HG03139 (cell line): ENCODE measurements at regions not wholly inside any gene's neighbourhood (a gene's known extent, or its start where the extent isn't known, plus 50 kb on each side); places are given as distances from the start of the nearest gene placed in this dataset.
"Not testable (repeated sequence)": the region's sequence is repeated elsewhere in the genome, so short reads cannot be mapped to it uniquely, and the experiment has no call there.

Experiments used
- ATAC-seq: cut with Tn5 transposase; IDR thresholded peaks from one replicate; pipeline ENCODE4 v1.9.1; 2021; ENCODE audit not compliant: unreplicated experiment

- no peak for ATAC-seq
Observed at GRCh38 chr3:109648027-109648426, 310.7 kb upstream of the DPPA4 start.

DNA sequence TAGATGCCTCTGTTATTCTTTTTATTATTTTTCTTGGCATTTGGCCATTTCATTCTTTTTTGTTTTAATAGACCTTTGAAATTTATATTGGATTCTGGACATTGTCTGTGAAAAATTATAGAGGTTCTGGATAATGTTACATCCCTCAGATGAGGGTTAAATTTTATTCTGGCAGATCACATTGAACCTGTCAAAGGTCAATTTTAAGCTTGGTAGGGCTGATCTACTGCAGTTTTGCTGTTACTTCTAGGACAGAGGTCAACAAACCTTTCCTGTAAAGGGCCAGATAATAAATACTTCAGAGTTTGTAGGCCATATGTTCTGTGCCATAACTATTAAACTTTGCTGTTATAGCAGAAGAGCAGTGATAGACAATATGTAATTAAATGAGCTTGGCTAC lies 318.9 kb upstream of the DPPA4 start:
- ATAC-seq, result no peak

- no peak for ATAC-seq
Observed at GRCh38 chr3:109678600-109678999, 341.3 kb upstream of the DPPA4 start.

- ATAC-seq, result no peak
Observed at GRCh38 chr3:109679664-109680063, 342.3 kb upstream of the DPPA4 start.

- no peak for ATAC-seq
Observed at GRCh38 chr3:109683746-109684145, 346.4 kb upstream of the DPPA4 start.

DNA sequence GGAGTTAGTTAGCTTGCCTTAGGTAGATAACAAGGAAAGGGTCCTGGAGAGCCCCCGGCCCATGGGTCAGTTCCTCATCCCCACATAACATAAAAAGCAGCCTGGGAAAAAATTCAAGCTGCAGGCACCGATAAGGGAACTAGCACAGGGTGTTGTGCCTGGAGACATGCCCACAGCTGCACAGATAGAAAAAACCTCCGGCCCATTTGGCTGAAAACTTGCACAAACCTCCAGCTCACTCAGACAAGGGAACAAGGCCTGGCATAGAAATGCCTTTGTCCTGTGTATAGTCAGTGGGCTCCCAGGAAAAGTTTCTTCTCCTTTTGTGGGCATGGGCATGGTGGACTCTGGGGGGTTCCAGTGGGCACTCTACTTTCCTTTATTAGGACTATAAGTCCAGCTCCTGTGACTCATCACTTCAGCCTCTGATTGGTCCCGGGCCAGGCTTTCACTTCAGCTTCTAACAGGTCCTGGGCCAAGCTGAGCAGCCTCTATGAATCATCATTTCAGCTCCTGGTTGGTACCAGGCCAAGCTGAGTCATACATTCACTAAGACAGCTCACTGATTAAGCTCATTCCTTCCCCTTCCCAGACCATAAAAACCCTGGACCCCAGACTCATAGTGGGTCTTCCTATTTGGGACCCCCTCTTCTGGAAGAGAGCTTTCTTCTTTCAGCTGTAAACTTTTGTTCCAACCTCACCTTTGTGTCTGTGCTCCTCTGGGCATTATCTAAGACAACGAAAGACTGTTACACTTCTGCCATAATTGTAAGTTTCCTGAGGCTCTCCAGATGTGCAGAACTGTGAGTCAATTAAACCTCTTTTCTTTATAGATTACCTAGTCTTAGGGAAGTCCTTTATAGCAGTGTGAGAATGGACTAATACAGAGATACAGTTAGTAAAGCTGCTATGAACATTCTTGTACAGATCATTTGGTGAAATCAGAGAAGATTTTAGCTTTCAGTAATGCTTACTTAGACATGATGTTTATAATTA lies 348.0 kb upstream of the DPPA4 start:
- no peak for ATAC-seq

- no peak for ATAC-seq
Observed at GRCh38 chr3:109687626-109688025, 350.3 kb upstream of the DPPA4 start.

GRCh38 chr3:109696932-109697331 lies 359.6 kb upstream of the DPPA4 start:
- no peak for ATAC-seq

DNA sequence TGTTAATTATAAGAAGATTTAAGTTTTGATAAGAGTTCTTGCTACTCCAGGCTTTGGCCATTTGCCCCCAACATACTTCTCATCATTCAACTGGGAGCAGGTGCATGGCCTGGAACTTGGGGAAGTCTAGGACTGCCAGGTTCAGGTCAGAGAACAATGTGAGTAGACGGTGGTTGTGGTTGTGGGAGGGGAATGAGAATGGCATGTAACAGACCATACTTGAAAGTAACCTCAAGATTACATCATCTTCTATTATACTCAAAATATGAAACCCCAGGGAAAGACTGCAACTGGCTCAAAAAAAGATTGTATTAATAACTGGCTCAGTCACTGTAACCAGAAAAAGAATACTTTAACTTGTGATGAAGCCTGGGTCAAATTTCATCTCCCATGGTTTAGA lies 364.9 kb upstream of the DPPA4 start:
- peak; percentile 82 for ATAC-seq

- no peak for ATAC-seq
Observed at GRCh38 chr3:109702976-109703375, 365.6 kb upstream of the DPPA4 start.

GRCh38 chr3:109705133-109705532 lies 367.8 kb upstream of the DPPA4 start:
- not testable (repeated sequence) for ATAC-seq

DNA sequence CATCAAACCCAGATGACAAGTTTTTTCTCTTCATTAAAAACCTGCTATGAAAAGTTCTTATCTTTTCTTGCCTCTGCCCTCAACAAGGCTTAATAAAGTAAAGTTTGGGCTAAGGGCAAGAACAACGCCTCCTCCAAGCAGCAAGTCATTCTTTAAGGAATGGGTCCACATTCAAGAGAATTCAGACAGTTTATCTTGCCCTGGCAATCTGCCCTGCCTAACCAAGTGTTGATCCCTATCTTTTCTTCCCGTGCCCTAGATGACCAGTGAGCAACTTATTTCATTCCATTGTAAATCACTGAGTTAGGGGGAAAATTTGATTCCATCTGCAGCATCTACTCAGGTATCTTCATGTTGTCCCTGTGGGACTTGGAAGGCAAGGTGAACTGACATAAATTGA lies 370.3 kb upstream of the DPPA4 start:
- no peak for ATAC-seq

DNA sequence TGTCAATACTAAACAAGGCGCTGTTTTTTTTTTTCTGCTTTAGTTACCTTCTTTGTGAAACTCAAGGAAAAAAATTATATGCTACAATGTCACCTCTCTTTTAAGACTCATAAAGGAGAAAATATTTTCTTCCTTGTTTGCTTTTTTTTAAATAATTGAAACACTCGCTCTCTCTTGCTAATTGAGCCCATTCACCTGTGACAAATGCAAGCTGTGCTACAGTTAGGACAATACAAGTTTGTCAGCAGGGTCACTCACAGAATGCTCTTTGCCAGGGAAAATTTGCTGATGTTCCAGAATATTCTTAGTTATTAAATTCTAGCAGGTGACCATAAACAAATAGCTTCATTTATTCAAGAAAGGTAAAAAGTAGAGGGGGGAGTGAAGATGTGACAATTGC lies 375.9 kb upstream of the DPPA4 start:
- ATAC-seq, result no peak

- no peak for ATAC-seq
Observed at GRCh38 chr3:109715707-109716106, 378.4 kb upstream of the DPPA4 start.

- no peak for ATAC-seq
Observed at GRCh38 chr3:109718850-109719249, 381.5 kb upstream of the DPPA4 start.

DNA sequence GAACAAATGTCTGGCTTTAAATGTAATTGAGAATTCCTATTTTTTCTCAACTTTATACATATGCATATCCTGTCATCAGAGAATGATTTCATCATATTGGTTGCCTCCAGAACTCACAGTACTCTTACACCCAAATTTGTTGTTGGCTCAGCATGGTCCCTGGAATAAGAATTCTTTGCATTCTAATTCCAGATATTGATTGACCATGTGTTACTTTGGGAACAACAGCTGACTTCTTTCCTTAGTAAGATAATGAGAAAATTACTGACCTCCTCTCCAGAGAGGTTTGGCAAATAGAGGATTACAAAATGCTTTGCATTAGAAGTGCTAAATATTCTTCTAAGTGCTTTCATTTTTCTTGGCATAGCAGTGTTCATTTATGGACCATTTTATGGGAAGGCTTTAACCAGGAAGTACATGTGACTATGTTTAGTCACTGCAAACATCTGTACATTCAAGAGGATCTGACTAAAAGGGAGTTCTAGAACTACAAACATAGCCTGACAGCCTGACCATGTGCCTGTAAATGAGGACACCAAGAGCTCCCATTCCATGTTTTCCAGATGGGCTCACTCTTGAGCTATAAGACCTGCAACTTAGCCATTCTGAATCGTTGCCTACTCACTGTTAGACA lies 391.6 kb upstream of the DPPA4 start:
- no peak for ATAC-seq

- peak; percentile 83 for ATAC-seq
Observed at GRCh38 chr3:109731639-109732473, 394.5 kb upstream of the DPPA4 start.

- ATAC-seq, result no peak
Observed at GRCh38 chr3:109743981-109744380, 406.6 kb upstream of the DPPA4 start.

DNA sequence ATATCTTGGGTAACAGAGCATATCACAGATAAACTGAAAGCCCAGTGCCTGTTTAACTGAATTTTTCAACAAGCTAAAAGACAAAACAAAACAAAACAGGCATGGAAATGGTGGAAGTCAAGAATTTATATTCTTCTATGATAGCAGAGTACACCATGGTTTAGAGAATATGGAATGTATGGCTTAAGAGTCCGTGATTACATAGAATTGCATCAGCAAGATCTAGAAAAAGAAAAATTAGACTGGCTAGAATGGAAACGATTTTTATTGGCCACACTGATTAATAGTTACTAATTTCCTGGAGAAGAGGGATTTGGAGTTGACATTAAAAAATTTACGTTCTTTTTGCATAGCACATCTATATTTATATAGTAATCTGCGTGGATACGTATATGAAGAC lies 435.2 kb upstream of the DPPA4 start:
- no peak for ATAC-seq

GRCh38 chr3:109774108-109774507 lies 436.8 kb upstream of the DPPA4 start:
- no peak for ATAC-seq

DNA sequence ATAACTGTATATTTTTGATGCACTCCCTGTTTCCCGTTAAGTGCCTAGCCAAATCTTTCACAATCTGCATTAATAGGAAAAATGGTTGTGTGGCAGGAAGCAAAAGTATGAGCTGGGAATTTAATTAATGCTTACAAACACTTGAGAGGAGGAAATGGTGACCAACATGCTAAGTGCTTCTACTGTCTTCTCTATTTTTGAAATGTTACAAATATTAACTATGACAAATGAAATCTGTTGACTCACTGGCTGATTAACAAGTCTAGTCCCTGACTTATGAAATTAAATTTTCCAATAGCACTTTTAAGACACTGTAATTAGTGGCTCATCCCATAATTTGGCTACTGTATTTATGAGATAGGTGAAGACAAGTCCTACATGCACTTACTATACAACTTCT lies 446.9 kb upstream of the DPPA4 start:
- no peak for ATAC-seq
